ENCODE measurements at regions not wholly inside any gene's neighbourhood (a gene's known extent, or its start where the extent isn't known, plus 50 kb on each side); places are given as distances from the start of the nearest gene placed in this dataset.

GRCh38 chrX:51281758-51282318, 50.8 kb upstream of the NUDT10 start:
- no peak overlapping the region for H3K27ac Mint-ChIP-seq
- no peak overlapping the region for H3K4me3 Mint-ChIP-seq
- ATAC-seq (no peak), DNase-seq (no peak)
- ChIA-PET POLR2A (no interaction called here), CTCF (no interaction called here)
- no peaks in the 10 kb centered on the region for H3K4me1 Mint-ChIP-seq (ENCODE audit: low read depth)
- no peaks in the 10 kb centered on the region for H3K36me3 Mint-ChIP-seq (ENCODE audit: low read depth)
- no peaks in the 10 kb centered on the region for H3K9me3 Mint-ChIP-seq (ENCODE audit: insufficient read depth)
- H3K27me3 Mint-ChIP-seq (ENCODE audit: low read depth): no peaks in the 10 kb centered on the region

Data from activated CD8-positive, alpha-beta T cell treated with anti-CD3 and anti-CD28 coated beads, Interleukin-2, amount 10 ng/mL, durations not matched to agents 7 days and 5 days (primary cell).